SU-DHL-6 (cell line): ENCODE measurements at regions not wholly inside any gene's neighbourhood (a gene's known extent, or its start where the extent isn't known, plus 50 kb on each side); places are given as distances from the start of the nearest gene placed in this dataset.

Experiments
- H2AFZ ChIP-seq: fragments of 200-600 bp; sonication (generic); 2 replicates; pipeline ENCODE4 v1.6.1; 2014; ENCODE audit warnings: low read depth, mild to moderate bottlenecking, moderate library complexity, mixed read lengths, antibody characterized with exemption, low read length; ENCODE audit not compliant: severe bottlenecking
- H3F3A ChIP-seq: fragments of 200-600 bp; shearing (Covaris generic); 2 replicates; pipeline ENCODE4 v1.6.0; 2016; ENCODE audit warnings: antibody characterized with exemption, mild to moderate bottlenecking; ENCODE audit not compliant: insufficient read depth
- H3K27ac ChIP-seq: fragments of 200-600 bp; sonication (generic); 2 replicates; pipeline ENCODE4 v1.5.1; 2016; ENCODE audit warnings: low read depth, mild to moderate bottlenecking, low read length, moderate library complexity, mixed read lengths
- H3K27me3 ChIP-seq: fragments of 200-600 bp; sonication (generic), shearing (Covaris generic); 2 replicates; pipeline ENCODE4 v1.6.0; 2014; ENCODE audit warnings: mild to moderate bottlenecking, low read length
- H3K36me3 ChIP-seq: fragments of 200-600 bp; sonication (generic); 2 replicates; pipeline ENCODE4 v1.6.1; 2014; ENCODE audit warnings: mild to moderate bottlenecking, low read length, mixed read lengths
- H3K4me2 ChIP-seq: fragments of 300-600, 200-600 bp; shearing (Covaris generic), sonication (generic); 2 replicates; pipeline ENCODE4 v1.6.0; 2014; ENCODE audit warnings: low read length, low read depth, mild to moderate bottlenecking; ENCODE audit not compliant: poor library complexity, severe bottlenecking
- H3K4me3 ChIP-seq: fragments of 200-600 bp; sonication (generic); 2 replicates; pipeline ENCODE4 v1.5.1; 2014; ENCODE audit warnings: antibody characterized with exemption, low read length, mild to moderate bottlenecking, mixed read lengths; ENCODE audit not compliant: insufficient read depth, poor library complexity, severe bottlenecking
- H3K79me2 ChIP-seq: fragments of 200-600 bp; sonication (generic); 2 replicates; pipeline ENCODE4 v1.6.1; 2014; ENCODE audit warnings: mild to moderate bottlenecking, low read length, moderate library complexity; ENCODE audit not compliant: insufficient read depth
- H3K9ac ChIP-seq: fragments of 200-600 bp; sonication (generic); 2 replicates; pipeline ENCODE4 v1.7.0; 2014; ENCODE audit warnings: mild to moderate bottlenecking, low read length
- H3K9me2 ChIP-seq: fragments of 200-600 bp; sonication (generic); replicated peaks from 2 replicates; pipeline ENCODE4 v1.6.1; 2014; ENCODE audit warnings: low read length; ENCODE audit not compliant: insufficient read depth
- H3K9me3 ChIP-seq: fragments of 200-600 bp; sonication (generic); 2 replicates; pipeline ENCODE4 v1.6.1; 2014; ENCODE audit warnings: low read length, mixed read lengths; ENCODE audit not compliant: insufficient read depth
- H4K20me1 ChIP-seq: fragments of 200-600 bp; sonication (generic); 2 replicates; pipeline ENCODE4 v1.6.1; 2014; ENCODE audit warnings: low read depth, mild to moderate bottlenecking, antibody characterized with exemption, low read length, moderate library complexity, mixed read lengths
- EZH2phosphoT487 ChIP-seq: fragments of 200-600 bp; sonication (generic), shearing (Covaris generic); conservative IDR thresholded peaks from 2 replicates; pipeline ENCODE4 v1.6.1; 2018; ENCODE audit warnings: mild to moderate bottlenecking, antibody characterized with exemption, low read length, moderate library complexity, mixed read lengths
- TF ChIP-seq, protein P1 (sequence below): fragments of 200-600 bp; sonication (generic); IDR thresholded peaks from one replicate; pipeline ENCODE4 v1.5.1; 2017; ENCODE audit warnings: antibody characterized with exemption, mild to moderate bottlenecking, low read length, moderate library complexity; ENCODE audit not compliant: insufficient read depth, poor library complexity, severe bottlenecking

DNA sequence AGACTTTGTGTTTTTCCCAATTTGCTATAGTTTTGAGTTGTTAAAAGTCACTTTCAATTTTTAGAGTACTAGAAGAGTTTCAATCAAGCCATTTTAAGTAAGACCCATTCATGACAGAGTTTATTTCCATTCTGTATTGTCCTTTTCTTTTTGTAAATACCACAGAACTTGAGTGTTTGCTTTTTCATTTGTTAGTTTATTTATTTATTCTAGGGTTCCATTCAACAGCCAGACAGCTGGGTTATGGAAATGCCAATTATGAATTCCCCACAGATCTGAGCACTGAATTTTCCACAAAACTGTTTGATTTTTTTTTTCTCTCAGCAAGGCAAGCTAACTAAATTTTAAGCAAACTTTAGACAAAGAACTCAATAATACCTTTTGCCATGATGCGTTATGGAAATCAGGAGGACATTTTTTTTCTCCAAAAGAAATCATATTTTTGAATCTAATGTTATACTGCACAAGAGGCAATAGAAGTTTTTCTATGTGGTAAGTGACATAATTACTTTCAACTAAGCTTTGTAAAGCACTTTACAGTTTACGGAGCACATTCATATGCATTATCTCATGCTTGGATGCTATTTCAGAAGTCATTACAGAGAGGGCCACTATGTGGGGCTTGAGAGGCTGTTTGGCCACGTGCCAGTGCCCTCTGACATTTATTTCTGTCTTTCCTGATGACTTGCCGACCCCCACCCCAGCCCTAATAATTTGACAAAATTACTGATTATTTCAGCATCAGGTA, 181.5 kb downstream of the VRK1 start:
- Histone ChIP-seq H3K36me3 (peaks cover 4% of the 10 kb centered on the region; the same call in 1 of the 2 replicates), H4K20me1 (no peaks in the 10 kb centered on the region), H3K9me2 (no peaks in the 10 kb centered on the region), H3K4me2 (no peak overlapping the region), H3K9me3 (peaks cover 16% of the 10 kb centered on the region), H2AFZ (no peak overlapping the region), H3K9ac (no peak overlapping the region), H3K79me2 (no peaks in the 10 kb centered on the region), H3K4me3 (no peak overlapping the region), H3K27me3 (no peaks in the 10 kb centered on the region), H3F3A (no peaks in the 10 kb centered on the region), H3K27ac (no peak overlapping the region)
- TF ChIP-seq, protein P1, sequence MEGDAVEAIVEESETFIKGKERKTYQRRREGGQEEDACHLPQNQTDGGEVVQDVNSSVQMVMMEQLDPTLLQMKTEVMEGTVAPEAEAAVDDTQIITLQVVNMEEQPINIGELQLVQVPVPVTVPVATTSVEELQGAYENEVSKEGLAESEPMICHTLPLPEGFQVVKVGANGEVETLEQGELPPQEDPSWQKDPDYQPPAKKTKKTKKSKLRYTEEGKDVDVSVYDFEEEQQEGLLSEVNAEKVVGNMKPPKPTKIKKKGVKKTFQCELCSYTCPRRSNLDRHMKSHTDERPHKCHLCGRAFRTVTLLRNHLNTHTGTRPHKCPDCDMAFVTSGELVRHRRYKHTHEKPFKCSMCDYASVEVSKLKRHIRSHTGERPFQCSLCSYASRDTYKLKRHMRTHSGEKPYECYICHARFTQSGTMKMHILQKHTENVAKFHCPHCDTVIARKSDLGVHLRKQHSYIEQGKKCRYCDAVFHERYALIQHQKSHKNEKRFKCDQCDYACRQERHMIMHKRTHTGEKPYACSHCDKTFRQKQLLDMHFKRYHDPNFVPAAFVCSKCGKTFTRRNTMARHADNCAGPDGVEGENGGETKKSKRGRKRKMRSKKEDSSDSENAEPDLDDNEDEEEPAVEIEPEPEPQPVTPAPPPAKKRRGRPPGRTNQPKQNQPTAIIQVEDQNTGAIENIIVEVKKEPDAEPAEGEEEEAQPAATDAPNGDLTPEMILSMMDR = no peak
- TF ChIP-seq EZH2phosphoT487 = no peak

DNA sequence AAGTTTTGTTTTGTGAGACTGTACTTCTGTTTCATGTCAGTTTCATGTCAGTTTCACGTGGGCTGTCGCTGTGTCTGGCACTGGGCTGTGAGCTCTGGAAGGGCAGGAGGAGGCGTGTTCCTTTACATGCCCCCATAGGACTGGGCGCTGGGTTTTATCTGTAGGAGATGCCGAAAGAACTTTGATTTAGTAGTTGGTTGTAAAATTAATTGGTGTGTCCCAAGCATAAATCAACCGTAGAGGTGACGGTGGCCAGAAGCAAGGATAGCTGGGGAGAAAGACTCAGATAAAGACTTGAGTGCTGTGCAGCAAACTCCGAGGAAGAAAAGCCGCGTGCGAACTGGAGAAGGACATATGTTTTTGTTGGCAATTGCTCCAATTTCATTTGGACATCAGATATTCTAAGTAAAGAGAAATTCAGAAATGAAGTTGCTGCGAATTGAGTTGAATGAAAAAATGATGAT, 182.5 kb downstream of the VRK1 start:
- H3K9ac ChIP-seq = no peak overlapping the region
- no peaks in the 10 kb centered on the region for H3K79me2 ChIP-seq
- H3F3A ChIP-seq = no peaks in the 10 kb centered on the region
- peaks cover 9% of the 10 kb centered on the region for H3K9me3 ChIP-seq
- H3K4me3 ChIP-seq = no peak overlapping the region
- H3K36me3 ChIP-seq = peaks cover 4% of the 10 kb centered on the region; the same call in 1 of the 2 replicates
- no peak overlapping the region for H2AFZ ChIP-seq
- no peaks in the 10 kb centered on the region for H3K27me3 ChIP-seq
- H4K20me1 ChIP-seq = no peaks in the 10 kb centered on the region
- TF ChIP-seq, protein P1 = no peak
- no peak for TF ChIP-seq EZH2phosphoT487
- no peaks in the 10 kb centered on the region for H3K9me2 ChIP-seq
- H3K27ac ChIP-seq = no peak overlapping the region
- no peak overlapping the region for H3K4me2 ChIP-seq

DNA sequence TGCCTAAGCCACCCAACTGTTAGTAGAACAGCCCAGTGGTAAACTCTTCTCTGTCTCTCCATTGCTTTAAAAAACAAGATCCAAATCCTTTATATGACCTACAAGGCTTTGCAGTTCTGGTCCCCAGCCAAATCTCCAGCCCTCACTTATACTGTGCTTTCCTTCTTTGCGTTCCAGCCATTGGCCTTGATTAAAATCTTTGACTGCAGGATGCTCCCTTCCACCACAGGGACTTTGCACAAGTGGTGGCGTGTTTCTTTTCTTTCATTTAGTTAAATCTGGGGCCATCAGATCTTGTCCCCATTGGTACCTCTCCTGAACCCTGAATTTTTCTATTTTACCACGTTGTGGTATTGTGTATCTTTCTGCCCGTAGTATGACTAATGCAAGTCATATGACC, 183.7 kb downstream of the VRK1 start:
- no peaks in the 10 kb centered on the region for H3K9me2 ChIP-seq
- no peaks in the 10 kb centered on the region for H3K9me3 ChIP-seq
- no peak overlapping the region for H3K9ac ChIP-seq
- H2AFZ ChIP-seq = no peak overlapping the region
- no peaks in the 10 kb centered on the region for H3K36me3 ChIP-seq
- no peaks in the 10 kb centered on the region for H4K20me1 ChIP-seq
- TF ChIP-seq EZH2phosphoT487 = no peak
- TF ChIP-seq, protein P1 = no peak
- H3F3A ChIP-seq = no peaks in the 10 kb centered on the region
- no peak overlapping the region for H3K27ac ChIP-seq
- H3K4me2 ChIP-seq = no peak overlapping the region
- no peaks in the 10 kb centered on the region for H3K79me2 ChIP-seq
- H3K4me3 ChIP-seq = no peak overlapping the region
- no peaks in the 10 kb centered on the region for H3K27me3 ChIP-seq
